HCT116 (cell line): ENCODE measurements at regions not wholly inside any gene's neighbourhood (a gene's known extent, or its start where the extent isn't known, plus 50 kb on each side); places are given as distances from the start of the nearest gene placed in this dataset.

Experiments used
- ATAC-seq: fragments of 200-7000 bp; cut with Tn5 transposase; 2 replicates; pipeline ENCODE4 v1.9.1; 2020; ENCODE audit warnings: mild to moderate bottlenecking, moderate library complexity
- BruUV-seq: library from RNA; stranded (reverse); fragments of 400-500 nt; replicated peaks from 2 replicates; lab custom pipeline; 2021; lab: Mats Ljungman, UMichigan
- CTCF ChIA-PET: fragments of 300-600 bp; sonication (Branson Sonifier 250); formaldehyde crosslinking; loops from one replicate; lab custom pipeline; 2021; ENCODE audit warnings: antibody characterized with exemption; lab: Charles Lee
- POLR2A ChIA-PET: fragments of 300-600, 350-600 bp; sonication (Branson Sonifier 250); formaldehyde crosslinking; loops from one replicate; lab custom pipeline; 2021; ENCODE audit warnings: antibody characterized with exemption; lab: Charles Lee
- RAD21 ChIA-PET, 2 experiments: fragments of 300-600 bp; sonication (Branson Sonifier 250); formaldehyde crosslinking; loops; one replicate each; lab custom pipeline; 2023; ENCODE audit warnings: low total read pairs in 2 of 2; ENCODE audit not compliant: uncharacterized antibody in 2 of 2, unreplicated experiment in 2 of 2, low non-redundant PET in 1 of 2; lab: Charles Lee
- DNase-seq: peaks from one replicate; pipeline ENCODE4 v3.0.0-alpha.2; 2010; ENCODE audit warnings: low read depth, low spot score
- H2AFZ ChIP-seq: fragments of 200-600 bp; shearing (Covaris generic), sonication (generic); 2 replicates; pipeline ENCODE4 v1.6.1; 2017; ENCODE audit warnings: low read depth, mixed run types, mixed read lengths, antibody characterized with exemption, low read length; ENCODE audit not compliant: poor library complexity, severe bottlenecking
- H3K27ac ChIP-seq: 2 replicates; pipeline ENCODE4 v1.5.1; 2012; ENCODE audit warnings: low read depth, low read length
- H3K27me3 ChIP-seq: fragments of 200-600 bp; sonication (generic); 2 replicates; pipeline ENCODE4 v1.6.1; 2016; ENCODE audit warnings: mixed run types, low read length, mixed read lengths; ENCODE audit not compliant: insufficient read depth
- H3K36me3 ChIP-seq, 2 experiments: fragments of 200-500 bp in 1 of 2; fragments of 200-600 bp in 1 of 2; sonication (Bioruptor generic) in 1 of 2; sonication (generic) in 1 of 2; 2 replicates each; pipeline versions ENCODE4 v1.5.1 to v1.6.1; 2014 to 2016; ENCODE audit warnings: low read length in 2 of 2, inconsistent platforms in 1 of 2, mixed read lengths in 1 of 2, mixed run types in 1 of 2; ENCODE audit not compliant: insufficient read depth in 2 of 2, control insufficient read depth in 1 of 2
- H3K4me1 ChIP-seq, 2 experiments: fragments of 200-600 bp in 1 of 2; sonication (generic) in 1 of 2; 2 replicates each; pipeline versions ENCODE4 v1.5.1 to v1.6.1; 2012 to 2017; ENCODE audit warnings: low read length in 2 of 2, inconsistent platforms in 1 of 2, mild to moderate bottlenecking in 1 of 2, mixed read lengths in 1 of 2, mixed run types in 1 of 2, moderate library complexity in 1 of 2; ENCODE audit not compliant: insufficient read depth in 2 of 2, control insufficient read depth in 1 of 2
- H3K4me2 ChIP-seq: fragments of 200-600 bp; sonication (generic); 2 replicates; pipeline ENCODE4 v1.6.1; 2017; ENCODE audit warnings: mixed run types, low read length, mixed read lengths
- H3K4me3 ChIP-seq, 2 experiments: fragments of 200-600 bp in 1 of 2; sonication (generic) in 1 of 2; replicated peaks in 1 of 2; 2 replicates each; pipeline ENCODE4 v1.5.1; 2011 to 2016; ENCODE audit warnings: low read length in 2 of 2, control low read depth in 1 of 2, low read depth in 1 of 2, mild to moderate bottlenecking in 1 of 2, mixed read lengths in 1 of 2, mixed run types in 1 of 2
- H3K79me2 ChIP-seq: fragments of 200-600 bp; sonication (generic); 2 replicates; pipeline ENCODE4 v1.6.1; 2017; ENCODE audit warnings: mild to moderate bottlenecking, mixed run types, low read length, moderate library complexity, mixed read lengths; ENCODE audit not compliant: insufficient read depth
- H3K9ac ChIP-seq: fragments of 200-600 bp; sonication (generic); 2 replicates; pipeline ENCODE4 v1.6.1; 2016; ENCODE audit warnings: low read length, mixed read lengths
- H3K9me2 ChIP-seq: fragments of 200-600 bp; sonication (generic), shearing (Covaris generic); 2 replicates; pipeline ENCODE4 v1.6.1; 2017; ENCODE audit warnings: mixed run types, mild to moderate bottlenecking, moderate library complexity; ENCODE audit not compliant: insufficient read depth
- H3K9me3 ChIP-seq, 2 experiments: fragments of 200-500 bp in 1 of 2; fragments of 200-600 bp in 1 of 2; sonication (Bioruptor generic) in 1 of 2; sonication (generic) in 1 of 2; 2 replicates each; pipeline ENCODE4 v1.6.1; 2014 to 2017; ENCODE audit warnings: low read length in 2 of 2, mixed read lengths in 2 of 2, inconsistent platforms in 1 of 2, low read depth in 1 of 2, mild to moderate bottlenecking in 1 of 2, mixed run types in 1 of 2, moderate library complexity in 1 of 2; ENCODE audit not compliant: control insufficient read depth in 1 of 2, insufficient read depth in 1 of 2
- H4K20me1 ChIP-seq: fragments of 200-600 bp; sonication (generic), shearing (Covaris generic); 2 replicates; pipeline ENCODE4 v1.6.1; 2017; ENCODE audit warnings: mixed run types, mild to moderate bottlenecking, moderate library complexity; ENCODE audit not compliant: insufficient read depth
- CBX3 ChIP-seq: IDR thresholded peaks from 2 replicates; pipeline ENCODE4 v1.6.1; 2012; ENCODE audit warnings: low read depth
- CEBPB ChIP-seq: IDR thresholded peaks from 2 replicates; pipeline ENCODE4 v1.6.1; 2012; ENCODE audit warnings: low read depth
- EZH2 ChIP-seq: fragments of 200-600 bp; sonication (generic); IDR thresholded peaks from 2 replicates; pipeline ENCODE4 v1.6.1; 2017; ENCODE audit warnings: antibody characterized with exemption, mixed run types
- EZH2phosphoT487 ChIP-seq: fragments of 200-600 bp; IDR thresholded peaks from 2 replicates; pipeline ENCODE4 v1.6.1; 2018; ENCODE audit warnings: antibody characterized with exemption, borderline replicate concordance
- FOSL1 ChIP-seq: IDR thresholded peaks from 2 replicates; pipeline ENCODE4 v1.6.1; 2012; ENCODE audit warnings: low read depth
- JUND ChIP-seq: IDR thresholded peaks from 2 replicates; pipeline ENCODE4 v1.6.1; 2012
- POLR2A ChIP-seq: IDR thresholded peaks from 2 replicates; pipeline ENCODE4 v1.7.0; 2011; ENCODE audit warnings: borderline replicate concordance; ENCODE audit not compliant: insufficient read depth, insufficient read length; ENCODE audit errors: extremely low read depth
- POLR2AphosphoS5 ChIP-seq: IDR thresholded peaks from 2 replicates; pipeline ENCODE4 v1.6.1; 2011; ENCODE audit warnings: mild to moderate bottlenecking, low read depth, low read length, moderate library complexity
- RAD21 ChIP-seq: IDR thresholded peaks from 2 replicates; pipeline ENCODE4 v1.6.1; 2012; ENCODE audit warnings: low read depth, mild to moderate bottlenecking
- SIN3A ChIP-seq: IDR thresholded peaks from 2 replicates; pipeline ENCODE4 v1.6.1; 2012; ENCODE audit warnings: low read depth
- SP1 ChIP-seq: IDR thresholded peaks from 2 replicates; pipeline ENCODE4 v1.6.1; 2012; ENCODE audit warnings: low read depth
- SRF ChIP-seq: IDR thresholded peaks from 2 replicates; pipeline ENCODE4 v1.6.1; 2012; ENCODE audit warnings: low read depth
- TCF7L2 ChIP-seq: IDR thresholded peaks from 2 replicates; pipeline ENCODE4 v1.7.0; 2011; ENCODE audit warnings: borderline replicate concordance, inconsistent platforms; ENCODE audit not compliant: insufficient read depth, insufficient read length; ENCODE audit errors: extremely low read depth
- ZBTB33 ChIP-seq: IDR thresholded peaks from 2 replicates; pipeline ENCODE4 v1.6.1; 2011; ENCODE audit warnings: mild to moderate bottlenecking, low read length, moderate library complexity; ENCODE audit not compliant: insufficient replicate concordance; ENCODE audit errors: extremely low read depth
- ZFX ChIP-seq: fragments of 450-650 bp; IDR thresholded peaks from 2 replicates; pipeline ENCODE4 v1.6.1; 2017
- ZNF274 ChIP-seq: fragments of 200-500 bp; sonication (Bioruptor generic); IDR thresholded peaks from 2 replicates; pipeline ENCODE4 v1.6.1; 2014; ENCODE audit warnings: mild to moderate bottlenecking, low read depth, low read length, inconsistent platforms
- intact Hi-C: fragments of 100-400 bp; cut with micrococcal nuclease; formaldehyde crosslinking; loops from 2 replicates; pipeline ENCODE4 v1.10.0; 2022
- TF ChIP-seq, protein P1 (sequence below): IDR thresholded peaks from 2 replicates; pipeline ENCODE4 v1.6.1; 2012
- TF ChIP-seq, protein P2 (sequence below): IDR thresholded peaks from 2 replicates; pipeline ENCODE4 v1.6.1; 2012

DNA sequence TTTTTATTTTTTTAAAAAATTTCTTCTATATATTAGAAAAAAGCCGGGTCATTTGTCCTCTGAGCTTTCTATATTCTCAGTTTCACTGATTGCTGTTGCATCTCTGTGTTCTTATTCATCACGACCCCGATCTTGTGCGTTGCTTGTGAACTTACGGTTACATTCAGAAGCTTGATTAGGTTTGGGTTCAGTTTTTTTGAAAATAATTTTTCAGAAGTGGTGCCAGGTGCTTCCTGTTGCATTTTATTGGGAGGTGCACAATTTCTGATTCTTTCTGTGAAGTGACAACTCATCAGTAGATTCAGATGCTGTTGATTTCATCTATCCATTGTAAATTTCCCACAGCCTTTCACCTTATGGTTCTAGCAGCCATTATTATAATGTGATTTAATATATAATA lies 147.3 kb downstream of the INHBB start:
- Histone ChIP-seq H3K4me3 (no peak overlapping the region), H3K4me2 (no peak overlapping the region), H3K27me3 (0 out of 2 replicates have a peak, but pooled peaks cover 3% of the 10 kb centered on the region), H2AFZ (no peak overlapping the region), H3K4me1 (no peaks in the 10 kb centered on the region), H3K9me3 (no peaks in the 10 kb centered on the region), H3K79me2 (no peaks in the 10 kb centered on the region), H3K9me2 (no peaks in the 10 kb centered on the region), H3K27ac (no peak overlapping the region), H4K20me1 (no peaks in the 10 kb centered on the region), H3K36me3 (no peaks in the 10 kb centered on the region), H3K9ac (no peak overlapping the region)
- CTCF ChIA-PET: no interaction called here
- POLR2A ChIA-PET: no interaction called here
- no peak for ATAC-seq
- DNase-seq: no peak
- intact Hi-C loops: no loop called here
- TF ChIP-seq TCF7L2 (no peak), EZH2phosphoT487 (no peak), ZFX (no peak), POLR2A (no peak), ZBTB33 (no peak), RAD21 (no peak), SIN3A (no peak), FOSL1 (no peak), ZNF274 (no peak)
- RAD21 ChIA-PET: no interaction called here
- no TSS peak for BruUV-seq

GRCh38 chr2:120494446-120494845 lies 148.5 kb downstream of the INHBB start:
- no peak for DNase-seq
- no TSS peak for BruUV-seq
- 0 out of 2 replicates have a peak, but pooled peaks cover 3% of the 10 kb centered on the region for H3K27me3 ChIP-seq
- no peaks in the 10 kb centered on the region for H3K4me1 ChIP-seq
- H3K4me3 ChIP-seq: no peak overlapping the region
- H3K9ac ChIP-seq: no peak overlapping the region
- H3K9me2 ChIP-seq: no peaks in the 10 kb centered on the region
- no peaks in the 10 kb centered on the region for H3K36me3 ChIP-seq
- RAD21 ChIA-PET: no interaction called here
- no peak for ATAC-seq
- POLR2A ChIA-PET: no interaction called here
- no peaks in the 10 kb centered on the region for H4K20me1 ChIP-seq
- H3K27ac ChIP-seq: no peak overlapping the region
- H3K4me2 ChIP-seq: no peak overlapping the region
- intact Hi-C loops: no loop called here
- H2AFZ ChIP-seq: no peak overlapping the region
- H3K79me2 ChIP-seq: no peaks in the 10 kb centered on the region
- CTCF ChIA-PET: no interaction called here
- no peaks in the 10 kb centered on the region for H3K9me3 ChIP-seq
- TF ChIP-seq ZBTB33 (no peak), FOSL1 (no peak), POLR2AphosphoS5 (no peak), CBX3 (no peak), EZH2phosphoT487 (no peak), POLR2A (no peak), SRF (no peak), SP1 (no peak), EZH2 (no peak), ZFX (no peak), JUND (no peak), CEBPB (no peak)
- TF ChIP-seq, protein P1, sequence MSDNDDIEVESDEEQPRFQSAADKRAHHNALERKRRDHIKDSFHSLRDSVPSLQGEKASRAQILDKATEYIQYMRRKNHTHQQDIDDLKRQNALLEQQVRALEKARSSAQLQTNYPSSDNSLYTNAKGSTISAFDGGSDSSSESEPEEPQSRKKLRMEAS: no peak
- TF ChIP-seq, protein P2, sequence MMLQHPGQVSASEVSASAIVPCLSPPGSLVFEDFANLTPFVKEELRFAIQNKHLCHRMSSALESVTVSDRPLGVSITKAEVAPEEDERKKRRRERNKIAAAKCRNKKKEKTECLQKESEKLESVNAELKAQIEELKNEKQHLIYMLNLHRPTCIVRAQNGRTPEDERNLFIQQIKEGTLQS: no peak
